ENCODE measurements at regions not wholly inside any gene's neighbourhood (a gene's known extent, or its start where the extent isn't known, plus 50 kb on each side); places are given as distances from the start of the nearest gene placed in this dataset.
"Not testable (repeated sequence)": the region's sequence is repeated elsewhere in the genome, so short reads cannot be mapped to it uniquely, and the experiment has no call there.

DNA sequence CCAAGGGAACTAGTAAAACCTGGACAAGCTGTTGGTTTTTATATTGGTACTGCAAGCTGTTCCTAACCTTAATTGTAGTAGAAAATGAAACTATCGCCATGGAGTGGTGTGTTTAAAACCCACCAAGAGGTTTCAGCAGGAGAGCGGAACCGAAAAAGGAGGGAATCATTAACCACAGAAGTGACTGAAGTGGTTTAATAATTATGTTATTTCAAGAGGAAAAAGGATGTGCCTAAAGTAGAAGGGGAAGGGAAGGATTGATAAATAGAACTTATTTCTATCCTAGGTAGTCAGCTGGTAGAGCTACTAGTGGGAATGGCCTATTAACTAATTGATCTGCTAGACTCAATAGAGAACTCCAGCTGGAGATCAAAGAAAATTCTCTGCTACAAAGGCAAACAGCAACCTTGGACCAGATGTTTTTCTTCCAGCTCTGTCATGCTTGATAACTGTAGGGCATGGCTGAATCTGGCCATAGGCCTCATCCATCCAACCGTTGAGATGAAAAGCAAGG, 91.8 kb downstream of the BAMBI start:
- WGBS, 5 donors = 41 to 55% (median 50%) methylated on average over 4 of the region's 4 CpGs
- H3K27me3 ChIP-seq = no peaks in the 10 kb centered on the region
- H3K4me1 ChIP-seq = no peaks in the 10 kb centered on the region
- no peak overlapping the region for H3K4me3 ChIP-seq
- H3K36me3 ChIP-seq = no peaks in the 10 kb centered on the region
- no peak for DNase-seq
- no peaks in the 10 kb centered on the region for H3K9me3 ChIP-seq
- intact Hi-C loops (cut with DNase I; ENCODE audit: low total_unique reads) = no loop called here
- TF ChIP-seq POLR2AphosphoS5 (IDR thresholded peaks at IDR 0.05) = no peak
- TF ChIP-seq, protein P1, sequence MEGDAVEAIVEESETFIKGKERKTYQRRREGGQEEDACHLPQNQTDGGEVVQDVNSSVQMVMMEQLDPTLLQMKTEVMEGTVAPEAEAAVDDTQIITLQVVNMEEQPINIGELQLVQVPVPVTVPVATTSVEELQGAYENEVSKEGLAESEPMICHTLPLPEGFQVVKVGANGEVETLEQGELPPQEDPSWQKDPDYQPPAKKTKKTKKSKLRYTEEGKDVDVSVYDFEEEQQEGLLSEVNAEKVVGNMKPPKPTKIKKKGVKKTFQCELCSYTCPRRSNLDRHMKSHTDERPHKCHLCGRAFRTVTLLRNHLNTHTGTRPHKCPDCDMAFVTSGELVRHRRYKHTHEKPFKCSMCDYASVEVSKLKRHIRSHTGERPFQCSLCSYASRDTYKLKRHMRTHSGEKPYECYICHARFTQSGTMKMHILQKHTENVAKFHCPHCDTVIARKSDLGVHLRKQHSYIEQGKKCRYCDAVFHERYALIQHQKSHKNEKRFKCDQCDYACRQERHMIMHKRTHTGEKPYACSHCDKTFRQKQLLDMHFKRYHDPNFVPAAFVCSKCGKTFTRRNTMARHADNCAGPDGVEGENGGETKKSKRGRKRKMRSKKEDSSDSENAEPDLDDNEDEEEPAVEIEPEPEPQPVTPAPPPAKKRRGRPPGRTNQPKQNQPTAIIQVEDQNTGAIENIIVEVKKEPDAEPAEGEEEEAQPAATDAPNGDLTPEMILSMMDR (IDR thresholded peaks at IDR 0.05) = no peak
- no peak for TF ChIP-seq POLR2A (IDR thresholded peaks at IDR 0.05)
- no peak for TF ChIP-seq EP300 (IDR thresholded peaks at IDR 0.05)
- no peak overlapping the region for H3K27ac ChIP-seq

DNA sequence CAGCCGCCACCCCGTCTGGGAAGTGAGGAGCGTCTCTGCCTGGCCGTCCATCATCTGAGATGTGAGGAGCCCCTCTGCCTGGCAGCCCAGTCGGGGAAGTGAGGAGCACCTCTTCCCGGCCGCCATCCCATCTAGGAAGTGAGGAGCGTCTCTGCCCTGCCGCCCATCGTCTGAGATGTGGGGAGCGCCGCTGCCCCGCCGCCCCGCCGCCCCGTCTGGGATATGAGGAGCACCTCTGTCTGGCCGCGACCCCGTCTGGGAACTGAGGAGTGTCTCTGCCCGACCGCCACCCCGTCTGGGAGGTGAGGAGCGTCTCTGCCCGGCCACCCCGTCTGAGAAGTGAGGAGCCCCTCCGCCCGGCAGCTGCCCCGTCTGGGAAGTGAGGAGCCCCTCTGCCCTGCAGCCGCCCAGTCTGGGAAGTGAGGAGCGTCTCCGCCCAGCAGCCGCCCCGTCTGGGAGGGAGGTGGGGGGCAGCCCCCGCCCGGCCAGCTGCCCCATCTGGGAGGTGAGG, 94.3 kb downstream of the BAMBI start:
- WGBS, 5 donors = 97 to 98% (median 98%) methylated on average over 15 to 36 of the region's 36 CpGs
- DNase-seq; H3K4me1 ChIP-seq; H3K27ac ChIP-seq; H3K4me3 ChIP-seq; H3K36me3 ChIP-seq; intact Hi-C loops (cut with DNase I; ENCODE audit: low total_unique reads); H3K9me3 ChIP-seq; H3K27me3 ChIP-seq: not testable (repeated sequence)

DNA sequence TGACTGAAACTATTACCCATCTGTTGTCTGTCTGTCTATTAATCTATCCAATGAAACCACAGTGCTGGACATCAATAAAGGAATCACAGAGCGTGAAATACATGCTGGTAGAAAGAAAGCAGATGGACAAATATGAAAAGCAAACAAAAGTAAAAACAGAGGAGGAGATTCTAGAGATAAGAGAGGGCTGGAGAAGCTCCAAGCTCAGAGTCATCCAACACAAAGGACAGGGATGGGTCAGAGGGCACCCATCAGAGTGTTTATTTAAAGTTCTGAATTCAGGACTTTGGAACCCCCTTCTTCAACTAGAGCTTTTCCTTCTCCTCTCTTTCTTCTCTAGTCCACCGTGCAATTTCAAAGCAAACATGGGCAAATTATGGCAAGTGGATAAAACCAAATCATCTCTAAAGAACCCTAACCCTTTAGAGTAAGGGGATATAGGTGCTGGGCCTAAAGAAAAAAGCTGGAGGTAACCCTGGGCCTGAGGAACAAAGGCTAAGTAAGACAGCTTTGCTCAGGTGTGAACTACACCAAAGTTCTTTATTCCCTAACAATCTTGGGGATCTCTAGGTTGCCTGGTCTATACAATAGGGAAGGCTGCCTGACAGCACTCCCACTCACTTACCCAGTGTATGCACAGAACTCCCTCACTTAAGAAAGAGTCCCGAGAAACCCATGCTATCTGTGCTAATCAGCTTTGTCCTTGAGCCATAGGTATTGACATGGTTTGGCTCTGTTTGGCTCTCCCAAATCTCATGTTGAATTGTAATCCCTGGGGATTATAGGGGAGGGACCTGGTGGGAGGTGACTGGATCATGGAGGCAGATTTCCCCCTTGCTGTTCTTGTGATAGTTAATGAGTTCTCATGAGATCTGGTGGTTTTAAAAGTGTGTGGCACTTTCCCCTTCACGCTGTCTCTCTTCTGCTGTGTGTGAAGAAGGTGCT, 97.0 kb downstream of the BAMBI start:
- intact Hi-C loops (cut with DNase I; ENCODE audit: low total_unique reads) = no loop called here
- Histone ChIP-seq H3K36me3 (no peaks in the 10 kb centered on the region), H3K27me3 (no peaks in the 10 kb centered on the region), H3K9me3 (no peaks in the 10 kb centered on the region), H3K4me3 (no peak overlapping the region), H3K4me1 (no peaks in the 10 kb centered on the region), H3K27ac (no peak overlapping the region)
- TF ChIP-seq EP300 (IDR thresholded peaks at IDR 0.05) = no peak
- no peak for TF ChIP-seq POLR2A (IDR thresholded peaks at IDR 0.05)
- TF ChIP-seq, protein P1 (IDR thresholded peaks at IDR 0.05) = no peak
- no peak for TF ChIP-seq POLR2AphosphoS5 (IDR thresholded peaks at IDR 0.05)
- DNase-seq = no peak
- WGBS, 5 donors = 60 to 73% (median 63%) methylated on average over 3 to 4 of the region's 4 CpGs

DNA sequence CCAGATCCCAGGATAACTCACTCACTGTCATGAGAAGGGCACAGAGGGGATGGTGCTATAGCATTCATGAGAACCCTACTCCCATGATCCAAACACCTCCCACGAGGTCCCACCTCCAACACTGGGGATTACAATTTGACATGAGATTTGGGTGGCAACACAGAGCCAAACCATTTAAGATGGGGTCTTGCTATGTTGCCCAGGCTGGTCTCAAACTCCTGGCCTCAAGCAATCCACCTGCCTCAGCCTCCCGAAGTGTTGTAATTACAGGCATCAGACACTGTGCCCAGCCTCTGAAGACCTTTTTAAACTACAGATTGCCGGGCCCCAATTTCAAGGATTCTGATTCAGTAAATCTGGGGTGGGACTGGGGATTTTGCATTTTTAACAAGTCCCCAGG, 98.5 kb downstream of the BAMBI start:
- no peak for DNase-seq
- TF ChIP-seq, protein P1 (IDR thresholded peaks at IDR 0.05) = no peak
- TF ChIP-seq EP300 (IDR thresholded peaks at IDR 0.05) = no peak
- no peak for TF ChIP-seq POLR2A (IDR thresholded peaks at IDR 0.05)
- TF ChIP-seq POLR2AphosphoS5 (IDR thresholded peaks at IDR 0.05) = no peak
- Histone ChIP-seq H3K4me1 (no peaks in the 10 kb centered on the region), H3K27me3 (no peaks in the 10 kb centered on the region), H3K9me3 (no peaks in the 10 kb centered on the region), H3K36me3 (no peaks in the 10 kb centered on the region), H3K27ac (no peak overlapping the region), H3K4me3 (no peak overlapping the region)
- WGBS, 5 donors = 83 to 96% (median 88%) methylated on average over 3 of the region's 3 CpGs
- intact Hi-C loops (cut with DNase I; ENCODE audit: low total_unique reads) = no loop called here

DNA sequence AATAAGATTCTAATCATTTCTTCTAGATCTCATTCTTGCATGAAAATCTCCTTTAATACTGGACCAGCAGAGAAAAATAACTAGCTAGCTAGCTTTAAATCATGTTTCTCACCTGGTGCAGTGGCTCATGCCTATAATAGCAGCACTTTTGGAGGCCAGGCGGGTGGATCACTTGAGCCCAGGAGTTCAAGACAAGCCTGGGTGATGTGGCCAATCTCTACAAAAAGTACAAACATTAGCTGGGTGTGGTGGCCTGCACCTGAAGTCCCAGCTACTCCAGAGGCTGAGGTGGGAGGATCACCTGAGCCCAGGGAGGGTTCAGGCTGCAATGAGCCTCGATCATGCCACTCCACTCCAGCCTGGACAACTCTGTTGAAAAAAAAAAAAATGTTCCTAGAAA, 99.2 kb downstream of the BAMBI start:
- Histone ChIP-seq H3K9me3 (no peaks in the 10 kb centered on the region), H3K36me3 (no peaks in the 10 kb centered on the region), H3K4me1 (no peaks in the 10 kb centered on the region), H3K27ac (no peak overlapping the region), H3K27me3 (no peaks in the 10 kb centered on the region), H3K4me3 (no peak overlapping the region)
- intact Hi-C loops (cut with DNase I; ENCODE audit: low total_unique reads) = no loop called here
- DNase-seq = no peak
- 73 to 86% (median 79%) methylated on average over 2 of the region's 2 CpGs for WGBS, 5 donors
- TF ChIP-seq POLR2AphosphoS5 (IDR thresholded peaks at IDR 0.05) (no peak), EP300 (IDR thresholded peaks at IDR 0.05) (no peak), POLR2A (IDR thresholded peaks at IDR 0.05) (no peak)
- TF ChIP-seq, protein P1 (IDR thresholded peaks at IDR 0.05) = no peak

Data from stomach (tissue), 8 donors.